GM18951 (cell line): ENCODE measurements at regions not wholly inside any gene's neighbourhood (a gene's known extent, or its start where the extent isn't known, plus 50 kb on each side); places are given as distances from the start of the nearest gene placed in this dataset.
"Not testable (repeated sequence)": the region's sequence is repeated elsewhere in the genome, so short reads cannot be mapped to it uniquely, and the experiment has no call there.

Experiments used
- POLR2A ChIP-seq: IDR thresholded peaks from 4 replicates; pipeline ENCODE4 v1.6.1; 2011; ENCODE audit warnings: mild to moderate bottlenecking; ENCODE audit not compliant: insufficient read length, insufficient read depth; ENCODE audit errors: extremely low read depth
- in situ Hi-C: fragments of 300-500 bp; cut with MboI; formaldehyde crosslinking; loops from one replicate; pipeline ENCODE4 v1.12.0; 2022; ENCODE audit warnings: low sequenced_read_pairs, mixed read lengths, inconsistent platforms; ENCODE audit not compliant: unreplicated experiment

- no peak for TF ChIP-seq POLR2A
These were observed 239.1 kb upstream of the NMUR2 start for GRCh38 chr5:152644029-152644728.

GRCh38 chr5:152649609-152650008, 244.5 kb upstream of the NMUR2 start:
- no peak for TF ChIP-seq POLR2A
- in situ Hi-C loops, result no loop called here

More at GRCh38 chr5:152644029-152644728, 239.1 kb upstream of the NMUR2 start:
- in situ Hi-C loops, result no loop called here

- TF ChIP-seq POLR2A, result no peak
- in situ Hi-C loops, result no loop called here
These were observed 245.3 kb upstream of the NMUR2 start for GRCh38 chr5:152650413-152650812.

GRCh38 chr5:152659470-152659869, 254.4 kb upstream of the NMUR2 start:
- in situ Hi-C loops, result not testable (repeated sequence)

GRCh38 chr5:152673601-152674000, 268.5 kb upstream of the NMUR2 start:
- in situ Hi-C loops, result no loop called here
- no peak for TF ChIP-seq POLR2A

- TF ChIP-seq POLR2A, result no peak
- in situ Hi-C loops, result no loop called here
These were observed 269.3 kb upstream of the NMUR2 start for GRCh38 chr5:152674403-152674802.

GRCh38 chr5:152676196-152676595, 271.1 kb upstream of the NMUR2 start:
- no peak for TF ChIP-seq POLR2A
- in situ Hi-C loops, result no loop called here

GRCh38 chr5:152683205-152683604, 278.1 kb upstream of the NMUR2 start:
- TF ChIP-seq POLR2A, result no peak

GRCh38 chr5:152686931-152687330, 281.9 kb upstream of the NMUR2 start:
- no peak for TF ChIP-seq POLR2A
- in situ Hi-C loops, result no loop called here

More at GRCh38 chr5:152683205-152683604, 278.1 kb upstream of the NMUR2 start:
- in situ Hi-C loops, result no loop called here

- in situ Hi-C loops, result no loop called here
- no peak for TF ChIP-seq POLR2A
These were observed 283.6 kb upstream of the NMUR2 start for GRCh38 chr5:152688561-152689249.

- in situ Hi-C loops, result no loop called here
These were observed 284.2 kb upstream of the NMUR2 start for GRCh38 chr5:152689250-152689711.

GRCh38 chr5:152694231-152694630, 289.2 kb upstream of the NMUR2 start:
- no peak for TF ChIP-seq POLR2A
- in situ Hi-C loops, result no loop called here

More at GRCh38 chr5:152689250-152689711, 284.2 kb upstream of the NMUR2 start:
- TF ChIP-seq POLR2A, result no peak

- no peak for TF ChIP-seq POLR2A
These were observed 296.3 kb upstream of the NMUR2 start for GRCh38 chr5:152701305-152701949.

GRCh38 chr5:152704286-152704685, 299.2 kb upstream of the NMUR2 start:
- TF ChIP-seq POLR2A, result no peak
- in situ Hi-C loops, result no loop called here

More at GRCh38 chr5:152701305-152701949, 296.3 kb upstream of the NMUR2 start:
- in situ Hi-C loops, result no loop called here

GRCh38 chr5:152711801-152712388, 306.8 kb upstream of the NMUR2 start:
- no peak for TF ChIP-seq POLR2A
- in situ Hi-C loops, result no loop called here
